Activated T-cell treated with anti-CD3 and anti-CD28 coated beads for 48 hours (primary cell): ENCODE measurements at regions not wholly inside any gene's neighbourhood (a gene's known extent, or its start where the extent isn't known, plus 50 kb on each side); places are given as distances from the start of the nearest gene placed in this dataset.
A peak's percentile ranks its signal among the peaks of the same experiment; 100 is the strongest.
"Not testable (repeated sequence)": the region's sequence is repeated elsewhere in the genome, so short reads cannot be mapped to it uniquely, and the experiment has no call there.

Experiments used
- DNase-seq: peaks from one replicate; pipeline ENCODE4 v3.0.0-alpha.2; 2020; ENCODE audit warnings: low read depth

DNA sequence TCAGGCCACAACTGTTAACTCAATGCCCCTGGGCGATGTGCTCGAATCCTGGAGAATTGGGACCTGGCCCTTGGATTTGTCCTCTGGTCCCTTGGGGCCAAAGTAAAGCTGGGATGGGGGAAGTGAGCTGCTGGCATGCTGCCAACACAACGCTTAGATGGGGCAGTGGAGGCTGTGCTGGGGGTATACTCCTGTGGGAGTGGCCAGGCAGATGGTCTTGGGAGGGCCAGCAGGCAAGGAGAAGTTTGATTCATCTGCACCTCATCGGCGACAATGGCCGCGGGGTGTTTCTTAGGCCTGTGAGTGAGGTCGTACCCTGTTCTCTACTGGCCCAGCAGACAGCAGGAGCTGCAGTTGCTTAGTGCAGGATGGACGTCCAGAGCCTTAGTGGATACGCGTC lies 139.0 kb upstream of the MTPN start:
- no peak for DNase-seq

DNA sequence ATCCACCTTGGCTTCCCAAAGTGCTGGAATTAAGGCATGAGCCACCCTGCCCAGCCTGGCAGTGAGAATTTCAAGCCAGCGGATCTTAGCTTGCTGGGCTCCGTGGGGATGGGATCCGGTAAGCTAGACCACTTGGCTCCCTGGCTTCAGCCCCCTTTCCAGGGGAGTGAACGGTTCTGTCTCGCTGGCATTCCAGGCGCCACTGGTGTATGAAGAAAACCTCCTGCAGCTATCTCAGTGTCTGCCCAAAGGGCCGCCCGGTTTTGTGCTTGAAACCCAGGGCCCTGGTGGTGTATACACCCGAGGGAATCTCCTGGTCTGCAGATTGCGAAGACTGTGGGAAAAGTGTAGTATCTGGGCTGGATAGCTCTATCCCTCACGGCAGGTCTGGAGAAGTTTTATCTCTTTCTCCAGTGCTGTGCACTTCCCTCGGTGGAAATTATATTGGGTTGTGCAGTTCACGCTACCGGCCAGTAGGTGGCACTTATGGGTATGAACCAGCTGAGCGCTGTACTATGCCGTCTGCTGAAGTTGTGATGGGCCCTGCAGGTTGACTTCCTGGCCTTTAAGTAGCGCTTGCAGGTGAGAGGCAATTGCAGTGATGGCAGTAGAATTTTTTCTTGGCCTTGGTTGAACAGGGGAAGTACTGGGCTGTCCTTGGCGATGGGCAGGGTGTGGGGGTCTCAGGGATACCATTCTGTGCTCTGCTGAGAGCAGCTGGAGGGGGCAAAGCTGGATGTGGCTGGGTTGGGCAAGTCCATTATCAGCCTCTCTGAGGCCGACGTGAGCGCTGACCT lies 138.0 kb upstream of the MTPN start:
- peak; percentile 40 for DNase-seq

DNA sequence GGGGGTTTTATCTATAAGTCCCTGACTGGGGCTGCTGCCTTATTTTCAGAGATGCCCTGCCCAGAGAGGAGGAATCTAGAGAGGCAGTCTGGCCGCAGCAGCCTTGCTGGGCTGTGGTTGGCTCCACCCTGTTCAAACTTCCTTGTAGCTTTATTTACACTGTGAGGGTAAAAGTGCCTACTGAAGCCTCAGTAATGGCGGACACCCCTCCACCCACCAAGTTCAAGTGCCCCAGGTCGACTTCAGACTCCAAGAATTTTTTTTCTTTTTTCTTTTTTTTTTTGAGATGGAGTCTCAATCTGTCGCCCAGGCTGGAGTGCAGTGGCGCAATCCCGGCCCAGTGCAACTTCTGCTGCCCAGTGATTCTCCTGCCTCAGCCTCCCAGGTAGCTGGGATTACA lies 137.3 kb upstream of the MTPN start:
- not testable (repeated sequence) for DNase-seq

DNA sequence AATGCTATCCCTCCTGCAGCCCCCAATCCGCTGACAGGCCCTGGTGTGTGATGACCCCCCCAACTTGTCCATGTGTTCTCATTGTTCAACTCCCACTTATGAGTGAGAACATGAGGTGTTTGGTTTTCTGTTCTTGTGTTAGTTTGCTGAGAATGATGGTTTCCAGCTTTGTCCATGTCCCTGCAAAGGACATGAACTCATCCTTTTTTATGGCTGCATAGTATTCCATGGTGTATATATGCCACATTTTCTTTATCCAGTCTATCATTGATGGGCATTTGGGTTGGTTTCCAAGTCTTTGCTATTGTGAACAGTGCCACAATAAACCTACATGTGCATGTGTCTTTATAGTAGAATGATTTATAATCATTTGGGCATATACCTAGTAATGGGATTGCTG lies 131.9 kb upstream of the MTPN start:
- DNase-seq = not testable (repeated sequence)

DNA sequence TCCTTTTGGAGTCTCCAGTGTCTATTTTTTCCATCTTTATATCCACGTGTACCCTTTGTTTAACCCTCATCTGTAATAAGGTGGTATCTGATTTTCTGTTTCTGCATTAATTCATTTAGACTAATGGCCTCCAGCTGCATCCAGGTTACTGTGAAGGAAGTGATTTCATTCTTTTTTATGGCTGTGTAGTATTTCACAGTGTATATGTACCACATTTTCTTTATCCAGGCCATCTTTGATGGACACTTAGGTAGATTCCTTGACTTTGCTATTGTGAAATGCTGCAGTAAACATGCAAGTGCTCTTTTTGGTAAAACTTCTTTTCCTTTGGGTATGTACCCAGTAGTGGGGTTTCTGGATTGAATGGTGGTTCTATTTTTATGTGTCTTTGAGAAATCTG lies 128.0 kb upstream of the MTPN start:
- no peak for DNase-seq

DNA sequence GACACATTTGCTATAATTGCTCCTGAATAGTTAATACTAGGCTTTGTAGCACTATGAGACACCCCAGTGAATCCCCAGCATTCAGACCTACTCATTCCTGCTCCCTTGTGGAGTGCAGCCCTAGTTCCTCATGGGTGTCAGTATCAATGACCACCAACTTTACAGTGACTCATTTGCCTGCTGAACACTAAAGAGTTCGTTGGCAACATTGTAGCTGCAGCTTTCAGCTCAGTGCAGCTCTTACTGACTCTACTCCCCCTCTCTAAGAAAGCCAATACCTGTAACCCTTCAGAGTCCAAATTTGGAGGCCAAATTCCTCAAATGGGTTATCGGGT lies 127.1 kb upstream of the MTPN start:
- DNase-seq = no peak

DNA sequence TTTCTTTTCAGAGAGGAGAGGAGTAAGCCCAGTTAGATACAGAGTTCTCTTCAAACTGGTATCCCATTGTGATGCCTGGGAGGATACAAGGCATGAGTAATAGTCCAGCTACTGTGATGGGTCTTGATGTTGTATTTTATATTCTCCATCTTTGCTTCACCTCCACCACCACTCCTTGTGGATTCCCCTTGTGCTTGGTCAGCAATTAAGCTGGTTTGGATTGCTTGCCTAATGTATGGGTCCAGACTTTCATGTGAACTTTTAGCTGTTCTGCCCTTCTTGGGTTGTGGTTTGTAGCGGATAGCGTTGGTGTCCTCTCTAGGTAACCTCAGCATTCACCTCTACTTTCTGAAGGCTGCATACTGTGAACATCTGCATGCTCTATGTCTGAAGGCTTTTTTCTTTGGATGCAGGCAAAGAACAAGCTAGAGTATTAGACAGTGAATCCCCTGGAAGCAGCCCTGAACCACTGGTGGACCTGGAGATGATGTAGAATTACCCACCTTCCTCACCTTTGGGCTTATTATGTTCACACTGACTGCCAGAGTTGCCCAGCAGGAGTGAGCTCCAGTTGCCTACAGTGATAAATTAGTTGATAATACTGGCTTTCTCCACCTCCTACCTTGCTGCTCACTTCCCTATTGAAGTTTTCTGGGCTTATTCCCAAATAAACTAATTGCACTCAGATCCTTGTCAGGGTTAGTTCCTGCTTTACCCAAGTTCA lies 126.5 kb upstream of the MTPN start:
- no peak for DNase-seq

DNA sequence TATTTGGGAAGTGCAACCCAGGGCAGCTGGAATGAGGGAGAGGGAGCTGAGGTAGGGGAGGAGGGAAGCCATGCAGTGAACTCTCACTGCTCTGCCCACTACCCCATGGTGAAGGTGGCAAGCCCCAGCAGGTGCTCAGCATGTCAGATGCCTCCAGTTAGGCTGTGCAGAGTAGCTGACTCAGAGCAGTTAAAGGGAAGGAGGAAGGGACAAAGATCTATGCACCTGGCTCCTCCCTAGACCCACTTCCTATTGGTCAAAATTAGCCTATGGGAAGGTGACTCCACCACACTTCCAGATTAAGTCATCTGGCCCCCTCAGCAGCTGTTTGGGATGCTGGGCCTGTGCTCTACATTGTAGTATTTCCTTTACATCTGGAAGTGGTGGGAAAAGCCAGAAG lies 125.7 kb upstream of the MTPN start:
- no peak for DNase-seq

DNA sequence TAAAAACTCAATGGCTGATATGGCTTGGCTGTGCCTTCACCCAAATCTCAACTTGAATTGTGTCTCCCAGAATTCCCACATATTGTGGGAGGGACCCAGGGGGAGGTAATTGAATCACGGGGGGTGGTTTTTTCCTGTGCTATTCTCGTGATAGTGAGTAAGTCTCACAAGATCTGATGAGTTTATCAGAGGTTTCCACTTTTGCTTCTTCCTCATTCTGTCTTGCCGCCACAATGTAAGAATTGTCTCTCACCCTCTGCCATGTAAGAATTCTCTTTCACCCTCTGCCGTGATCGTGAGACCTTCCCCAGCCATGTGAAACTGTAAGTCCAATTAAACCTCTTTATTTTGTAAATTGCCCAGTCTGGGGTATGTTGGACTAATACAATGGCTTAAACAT lies 115.6 kb upstream of the MTPN start:
- DNase-seq = not testable (repeated sequence)

DNA sequence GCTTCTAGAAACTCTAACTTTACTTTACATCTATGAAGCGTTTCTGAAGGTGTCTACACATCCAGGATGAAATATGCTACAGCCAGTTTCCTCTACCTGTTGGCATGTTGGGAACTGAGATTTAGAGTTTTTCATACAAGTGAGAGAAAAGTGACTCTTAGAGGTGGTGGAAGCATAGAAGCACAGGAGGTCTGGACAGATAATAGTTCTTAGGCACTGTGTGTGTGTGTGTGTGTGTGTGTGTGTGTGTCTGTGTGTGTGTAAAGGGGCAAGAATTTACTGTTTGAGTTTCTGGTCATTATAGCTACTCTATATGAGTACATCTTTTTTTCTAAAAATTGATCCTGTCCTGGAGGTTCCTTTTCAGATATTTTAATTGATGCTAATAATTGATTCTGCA lies 110.7 kb upstream of the MTPN start:
- DNase-seq = no peak

DNA sequence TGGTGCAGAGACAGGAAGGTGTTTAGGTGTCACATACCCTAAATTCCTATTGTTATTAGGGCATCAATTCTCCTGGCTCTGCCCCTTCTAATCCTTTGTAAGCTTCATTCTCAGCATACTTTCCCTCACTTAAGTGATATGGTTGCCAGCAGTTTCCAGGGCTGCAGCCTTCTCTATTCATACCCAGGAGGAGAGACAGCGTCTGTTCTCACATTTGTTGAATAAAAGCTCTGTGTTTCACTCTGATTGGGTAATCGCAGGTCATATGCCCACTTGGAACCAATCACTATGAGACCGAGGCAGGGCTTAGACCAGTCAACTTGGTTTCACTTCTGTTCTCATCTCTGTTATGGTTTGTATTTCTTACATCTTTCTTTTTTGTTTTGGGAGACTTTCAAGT lies 109.6 kb upstream of the MTPN start:
- DNase-seq = no peak

DNA sequence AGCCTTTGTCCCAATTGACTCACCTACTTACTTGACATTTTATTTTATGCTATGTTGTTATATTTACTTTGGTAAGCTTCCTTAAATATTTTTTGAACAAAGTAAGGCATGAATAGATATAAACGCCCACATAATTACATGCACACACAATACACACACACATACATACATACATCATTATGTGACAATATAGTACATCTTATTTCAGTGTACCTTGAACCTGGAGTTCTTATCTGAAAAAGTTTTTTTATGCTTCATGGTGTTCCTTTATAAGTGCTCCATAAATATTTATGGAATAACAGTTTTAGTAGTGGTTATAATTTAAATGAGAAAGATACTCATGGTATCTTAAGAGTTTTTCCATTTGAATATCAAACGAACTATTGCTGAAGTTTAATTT lies 102.8 kb upstream of the MTPN start:
- no peak for DNase-seq

DNA sequence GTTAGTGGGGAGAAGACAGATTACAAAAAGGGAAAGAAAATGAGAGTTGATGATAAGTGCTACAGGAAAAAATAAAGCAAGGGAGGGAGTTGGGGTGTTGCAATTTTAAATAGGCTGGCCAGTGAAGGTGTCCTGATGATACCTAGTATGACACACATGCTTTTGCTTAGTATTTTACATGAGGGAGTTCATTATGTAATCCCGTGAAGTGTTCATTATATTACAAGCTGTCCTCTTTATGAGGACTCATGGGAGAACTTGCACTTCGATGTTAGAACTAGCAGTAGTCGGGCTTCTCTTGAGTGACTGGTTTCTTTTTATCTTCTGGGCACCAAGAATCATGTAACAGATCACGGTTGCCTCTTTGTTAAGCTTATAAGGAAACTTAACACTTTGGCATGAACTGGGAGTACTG lies 102.3 kb upstream of the MTPN start:
- no peak for DNase-seq

DNA sequence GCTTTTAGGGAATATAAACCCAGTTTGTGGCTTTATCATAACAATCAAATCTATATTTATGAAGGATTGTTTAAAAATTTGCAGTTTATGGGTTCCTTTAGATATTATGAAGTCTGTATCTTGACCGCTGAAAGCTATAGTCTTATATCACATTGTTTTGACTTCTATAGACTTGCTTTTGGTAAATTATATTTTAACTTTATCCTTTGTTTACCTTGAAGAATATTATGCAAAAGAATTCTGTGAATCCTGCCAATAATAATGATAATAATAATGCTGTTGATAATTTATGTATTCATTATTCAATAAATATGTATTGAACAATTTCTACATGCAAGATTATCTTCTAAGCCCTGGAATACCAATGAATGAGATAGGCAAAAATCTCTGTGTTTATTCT lies 101.9 kb upstream of the MTPN start:
- no peak for DNase-seq

DNA sequence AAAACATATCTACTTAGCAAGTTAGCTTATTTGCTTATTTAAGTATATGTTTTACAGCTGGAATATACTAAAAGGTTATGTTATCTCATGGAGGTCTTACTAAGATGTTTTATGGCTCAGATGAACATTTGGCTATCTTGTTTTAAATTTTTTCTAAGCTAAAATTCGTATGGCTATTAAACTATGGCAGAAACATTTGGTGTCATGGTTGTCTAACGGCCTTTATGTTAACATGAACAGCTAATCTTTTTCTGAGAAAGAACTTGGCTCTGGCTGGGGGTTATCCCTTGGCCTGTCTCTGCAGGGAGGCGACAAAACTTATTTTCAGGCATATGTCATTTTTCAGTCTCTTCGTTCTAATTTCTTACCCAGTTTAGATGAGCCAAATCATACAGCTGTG lies 101.5 kb upstream of the MTPN start:
- no peak for DNase-seq

DNA sequence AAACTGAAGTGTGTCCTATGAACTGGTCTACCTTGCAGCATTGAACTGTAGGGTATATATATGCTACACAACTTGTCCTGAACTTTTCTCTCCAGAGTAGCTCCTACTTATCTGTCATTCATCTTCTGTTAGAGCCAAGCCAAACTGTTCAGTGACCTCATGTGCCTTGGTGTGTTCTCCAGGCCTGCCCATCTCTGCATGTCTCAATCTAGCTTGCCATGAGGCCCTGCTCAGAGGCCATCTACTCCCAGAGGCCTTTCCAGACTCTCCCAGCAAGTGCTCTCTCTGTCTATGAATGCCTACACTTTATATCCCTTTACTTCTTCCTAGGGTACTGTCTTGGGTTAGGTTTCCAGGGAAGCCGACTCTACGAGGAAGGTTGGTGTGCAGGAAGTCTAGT lies 99.8 kb upstream of the MTPN start:
- DNase-seq = no peak

DNA sequence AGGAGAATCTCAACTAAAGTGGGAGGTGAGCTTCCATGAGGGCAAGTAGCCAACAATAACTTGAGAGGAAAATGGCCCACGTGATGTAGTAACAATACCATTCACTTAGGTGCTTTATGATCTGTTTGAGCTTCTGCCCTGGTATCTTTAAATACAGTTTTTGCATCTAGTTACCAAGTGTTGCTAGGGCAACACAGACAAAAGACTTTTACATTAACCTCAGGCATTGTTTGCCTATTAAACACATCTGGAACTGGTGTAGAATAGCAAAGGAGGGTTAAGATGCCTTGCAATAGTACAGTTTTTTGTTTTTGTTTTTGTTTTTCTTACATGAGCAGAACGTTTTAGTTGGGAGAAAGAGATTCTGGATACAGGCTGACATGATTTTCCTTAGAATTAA lies 97.7 kb upstream of the MTPN start:
- DNase-seq = no peak

DNA sequence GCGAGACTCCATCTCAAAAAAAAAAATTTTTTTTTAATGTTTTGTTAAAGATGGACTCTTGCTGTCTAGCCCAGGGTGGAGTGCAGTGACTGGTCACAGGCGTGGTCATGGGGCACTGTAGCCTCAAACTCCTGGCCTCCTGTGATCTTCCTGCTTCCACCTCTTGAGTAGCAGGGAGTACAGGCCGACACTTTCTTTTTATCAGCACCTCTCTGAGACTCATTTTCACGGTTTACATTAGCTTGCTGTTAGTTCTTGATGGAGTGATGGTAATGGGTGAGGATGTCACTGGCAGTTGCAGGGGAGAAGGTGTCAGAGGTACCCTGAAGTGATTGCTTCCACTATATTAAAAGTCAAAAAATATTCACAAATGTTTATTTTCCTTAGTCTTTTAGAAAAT lies 95.3 kb upstream of the MTPN start:
- DNase-seq = no peak

DNA sequence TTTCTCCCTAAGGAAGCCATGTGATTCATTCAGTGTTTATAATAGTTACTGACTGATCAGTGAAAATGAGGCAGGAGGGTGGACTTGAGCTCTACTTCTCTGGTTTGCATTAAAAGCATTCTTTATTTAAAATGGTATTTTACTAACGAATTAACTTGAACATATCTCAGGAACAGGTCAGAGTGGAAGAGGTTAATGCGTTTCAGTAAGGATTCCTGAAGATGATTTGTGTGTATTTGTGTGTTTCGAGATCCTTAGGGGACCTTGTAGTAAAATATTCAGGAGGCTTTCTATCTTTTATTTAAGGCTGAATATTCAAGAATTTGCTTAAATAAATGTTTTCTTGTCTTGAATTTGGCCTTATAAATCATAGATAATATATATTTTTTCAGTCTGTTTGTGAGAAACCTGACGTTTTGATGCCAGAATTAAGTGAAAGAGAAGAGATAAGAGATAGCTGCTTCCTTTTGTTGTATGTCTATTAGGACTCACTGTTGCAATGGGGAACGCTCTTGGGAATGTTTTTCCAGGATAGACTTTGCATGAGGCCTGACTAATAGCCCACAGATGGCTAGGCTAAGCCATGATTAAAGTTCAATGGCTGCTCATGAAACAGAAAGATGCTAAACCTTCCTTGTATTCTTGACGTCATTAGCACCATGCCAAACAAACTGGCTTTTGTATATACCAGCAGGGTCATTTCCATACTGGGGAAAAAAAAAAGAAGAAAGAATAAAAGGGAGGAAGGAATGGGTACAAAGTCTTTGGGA lies 93.8 kb upstream of the MTPN start:
- no peak for DNase-seq

DNA sequence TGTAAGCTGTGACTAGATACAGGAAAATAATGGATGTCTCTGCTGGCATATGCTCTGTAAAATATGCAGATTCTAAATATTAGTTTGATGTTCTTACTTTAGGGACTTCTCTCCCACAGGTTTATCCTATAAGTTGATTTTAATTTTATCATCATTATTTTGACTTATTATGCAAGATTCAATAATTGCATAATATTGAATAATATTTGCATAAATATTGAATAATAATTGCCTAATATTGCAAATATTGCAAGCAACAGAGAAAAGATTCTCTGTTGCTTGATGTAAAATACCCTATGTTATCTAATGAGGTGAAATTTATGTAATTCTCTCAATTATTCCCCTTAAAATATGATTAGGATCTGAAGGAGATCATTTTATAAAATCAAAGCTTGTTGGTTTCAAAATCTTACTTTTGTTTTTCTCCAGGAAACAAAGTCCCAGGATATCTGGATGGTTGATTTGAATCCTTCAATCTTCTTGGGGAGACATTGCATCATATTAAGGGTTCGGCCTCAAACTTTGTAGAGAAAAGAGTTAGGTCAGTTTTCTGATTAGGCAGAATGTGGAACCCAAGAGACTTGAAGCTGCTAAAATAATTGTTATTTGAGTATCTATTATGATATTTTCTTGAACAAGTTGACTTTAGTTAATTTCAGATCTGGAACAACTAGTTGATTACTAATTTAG lies 92.8 kb upstream of the MTPN start:
- no peak for DNase-seq

DNA sequence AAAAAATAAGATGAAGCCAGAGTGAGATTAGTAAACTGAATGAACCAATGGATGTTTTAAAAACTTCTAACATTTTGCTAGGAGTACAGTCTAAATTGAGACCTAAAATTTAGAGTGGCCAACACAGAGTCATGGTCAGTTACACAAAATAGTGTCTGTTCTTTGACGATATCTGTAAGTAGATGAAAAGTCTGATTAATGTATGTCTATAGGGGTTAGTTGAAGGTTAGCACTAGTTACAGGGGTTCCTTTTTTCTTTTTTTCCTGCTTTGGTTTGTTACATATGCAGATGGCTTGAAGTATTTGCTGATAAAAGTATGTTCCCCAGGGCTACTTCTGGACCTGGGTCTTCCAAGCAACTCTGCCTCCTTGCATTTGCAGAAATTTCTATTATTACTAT lies 90.1 kb upstream of the MTPN start:
- DNase-seq = no peak

DNA sequence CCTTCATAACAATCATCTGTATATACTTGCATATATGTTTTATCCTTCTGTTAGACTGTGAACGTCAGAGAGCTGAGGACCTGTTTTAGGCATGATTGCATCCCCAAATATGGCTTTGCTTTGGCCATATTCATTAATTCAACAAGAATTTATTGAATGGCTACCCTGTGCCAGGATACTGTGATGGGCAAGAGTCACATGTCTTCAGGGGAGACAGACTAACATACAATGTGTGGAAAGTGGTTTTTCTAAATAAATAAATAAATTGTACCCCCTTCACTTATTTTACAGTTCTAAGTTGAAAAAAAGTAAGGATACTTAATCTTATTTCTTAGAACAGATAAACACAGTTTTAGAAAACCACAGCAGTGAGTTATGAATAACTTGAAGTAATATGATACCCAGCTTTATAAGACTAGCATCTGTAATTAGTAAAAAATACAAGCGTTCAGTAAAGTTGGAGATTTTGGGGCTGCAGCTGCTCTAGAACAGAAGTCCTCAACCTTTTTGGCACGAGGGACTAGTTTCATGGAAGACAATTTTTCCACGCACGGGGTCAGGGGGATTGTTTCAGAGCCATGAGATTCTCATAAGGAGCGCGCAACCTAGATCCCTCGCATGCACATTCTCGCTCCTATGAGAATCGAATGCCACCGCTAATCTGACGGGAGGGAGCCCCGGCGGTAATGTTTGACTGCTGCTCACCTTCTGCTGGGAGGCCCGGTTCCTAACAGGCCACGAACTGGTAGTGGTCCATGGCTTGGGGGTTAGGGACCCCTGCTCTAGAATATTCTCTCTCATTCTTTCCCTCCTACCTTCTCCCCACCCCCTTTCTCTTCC lies 89.4 kb upstream of the MTPN start:
- DNase-seq = no peak
